NCI-H128 (cell line): ENCODE measurements at regions not wholly inside any gene's neighbourhood (a gene's known extent, or its start where the extent isn't known, plus 50 kb on each side); places are given as distances from the start of the nearest gene placed in this dataset.
"Not testable (repeated sequence)": the region's sequence is repeated elsewhere in the genome, so short reads cannot be mapped to it uniquely, and the experiment has no call there.

Source experiments
- DNase-seq: peaks from one replicate; lab custom pipeline; 2025; ENCODE audit not compliant: unreplicated experiment; lab: John Stamatoyannopoulos, UW

GRCh38 chr16:51553314-51553713 is 402.2 kb upstream of the SALL1 start:
- DNase-seq: no peak

- no peak for DNase-seq
These were observed 399.8 kb upstream of the SALL1 start for GRCh38 chr16:51550800-51551347.

GRCh38 chr16:51549836-51550235 is 398.8 kb upstream of the SALL1 start:
- DNase-seq: no peak

GRCh38 chr16:51545951-51546350 is 394.9 kb upstream of the SALL1 start:
- DNase-seq: no peak

- DNase-seq: no peak
These were observed 393.9 kb upstream of the SALL1 start for GRCh38 chr16:51544851-51545467.

GRCh38 chr16:51543971-51544370 is 392.9 kb upstream of the SALL1 start:
- DNase-seq: no peak

DNA sequence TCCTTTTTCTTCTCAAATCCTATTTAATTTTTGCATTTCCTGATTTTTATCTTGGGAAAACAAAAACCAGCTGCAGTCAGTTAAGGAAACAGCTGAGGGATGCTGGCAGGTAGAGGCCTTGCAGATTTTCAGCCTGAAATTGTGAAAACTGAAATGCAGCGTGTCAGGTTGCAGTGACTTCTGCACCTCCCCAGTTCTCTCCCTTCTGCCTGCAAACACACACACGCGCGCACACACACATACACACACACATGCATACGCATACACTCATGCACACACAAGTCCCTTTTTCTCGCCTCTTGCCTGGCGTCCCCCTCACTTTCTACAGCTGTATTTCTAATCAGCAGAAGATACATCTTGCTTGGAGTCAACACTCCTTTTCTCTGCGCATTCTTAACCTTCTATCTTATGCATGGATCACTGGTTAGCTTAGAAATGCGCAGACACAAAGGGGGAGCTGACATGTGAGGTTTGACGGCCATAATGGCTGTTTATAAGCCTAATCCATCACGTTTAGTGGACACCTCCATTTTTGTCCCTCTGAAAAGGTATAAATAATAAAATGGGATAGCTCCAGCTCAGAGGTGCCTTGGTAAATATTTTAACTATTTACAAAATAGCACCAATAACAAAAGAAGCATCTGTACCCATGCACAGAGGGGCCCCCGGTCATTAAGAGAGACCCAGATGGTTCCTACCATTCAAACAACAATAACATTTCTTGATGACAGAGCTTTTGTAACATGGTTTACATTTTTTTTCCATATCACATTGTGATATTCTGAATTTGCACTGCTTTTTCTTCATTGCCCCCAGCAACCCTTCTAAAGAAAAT is 392.1 kb upstream of the SALL1 start:
- no peak for DNase-seq

GRCh38 chr16:51540259-51540658 is 389.2 kb upstream of the SALL1 start:
- no peak for DNase-seq

- DNase-seq: no peak
These were observed 387.8 kb upstream of the SALL1 start for GRCh38 chr16:51538707-51539498.

DNA sequence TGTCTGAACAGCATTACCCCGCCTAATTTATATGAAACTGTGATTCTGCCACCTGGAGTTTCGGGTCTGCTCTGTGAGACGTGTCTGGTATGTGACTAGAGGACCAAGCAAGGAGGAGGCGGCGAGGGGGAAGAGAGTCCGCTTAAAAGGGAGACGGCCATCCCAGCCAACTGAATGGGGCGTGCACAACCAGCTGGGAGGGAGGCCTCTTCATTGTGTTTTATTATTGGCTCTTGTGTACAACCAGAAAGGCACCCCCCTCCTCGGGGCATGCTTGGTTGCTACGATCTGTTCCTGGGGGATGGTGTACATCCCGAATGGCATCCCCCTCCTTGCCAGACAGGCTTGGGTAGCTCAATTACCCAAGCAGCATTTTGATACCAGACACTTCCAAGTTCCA is 384.5 kb upstream of the SALL1 start:
- no peak for DNase-seq

DNA sequence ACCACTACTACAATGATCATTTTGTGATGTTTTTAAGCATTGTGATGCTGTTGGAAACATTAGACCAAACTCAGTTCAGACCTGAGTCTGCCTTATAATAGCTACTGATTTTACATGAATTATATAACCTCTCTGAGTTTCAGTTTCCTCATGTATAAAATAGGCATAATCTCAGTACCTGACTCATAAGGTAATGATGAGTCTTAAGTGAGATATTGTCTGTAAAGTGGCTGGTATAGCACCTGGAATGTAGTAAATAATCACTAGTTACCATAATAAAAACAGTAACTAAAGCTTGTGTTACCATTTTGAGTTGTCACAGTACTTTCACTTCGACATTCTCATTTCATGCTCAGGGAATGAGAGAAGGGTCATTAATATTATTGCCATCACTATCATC is 381.5 kb upstream of the SALL1 start:
- no peak for DNase-seq

DNA sequence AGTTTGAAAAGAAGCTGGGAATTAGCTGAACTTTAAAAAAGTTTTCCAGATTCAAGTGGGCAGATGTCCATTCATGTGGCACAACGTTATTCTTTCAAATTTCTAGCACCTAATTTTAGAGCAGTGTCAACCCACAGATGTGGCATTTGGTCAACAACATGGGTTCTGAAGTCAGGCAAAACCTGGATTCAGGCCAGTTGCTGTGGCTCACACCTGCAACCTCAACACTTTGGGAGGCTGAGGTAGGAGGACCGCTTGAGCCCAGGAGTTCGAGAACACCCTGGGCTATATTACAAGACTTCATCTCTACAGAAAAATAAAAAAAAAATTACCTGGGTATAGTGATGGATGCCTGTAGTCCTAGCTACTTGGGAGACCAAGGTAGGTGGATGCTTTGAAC is 380.2 kb upstream of the SALL1 start:
- DNase-seq: no peak

DNA sequence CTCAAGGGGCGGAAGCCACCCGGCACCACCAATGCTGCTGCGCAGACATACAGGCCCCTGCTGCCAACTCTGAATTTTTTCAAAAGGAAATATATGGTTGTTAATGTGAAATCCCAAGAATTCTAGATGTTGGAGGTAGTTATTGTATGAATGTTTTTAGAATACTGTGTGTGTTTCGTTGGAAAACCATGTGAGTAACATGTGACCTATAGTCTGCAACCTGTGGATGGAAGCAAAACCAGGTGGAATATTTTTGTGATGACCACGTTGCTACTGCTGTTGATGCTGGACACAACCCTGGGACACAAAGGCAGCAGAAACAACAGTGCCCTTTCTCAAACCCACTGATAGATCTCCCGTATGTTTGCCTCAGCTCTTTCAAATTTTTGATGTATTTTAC is 376.3 kb upstream of the SALL1 start:
- no peak for DNase-seq

GRCh38 chr16:51526621-51527020 is 375.6 kb upstream of the SALL1 start:
- no peak for DNase-seq

- DNase-seq: no peak
These were observed 373.7 kb upstream of the SALL1 start for GRCh38 chr16:51524555-51525373.

DNA sequence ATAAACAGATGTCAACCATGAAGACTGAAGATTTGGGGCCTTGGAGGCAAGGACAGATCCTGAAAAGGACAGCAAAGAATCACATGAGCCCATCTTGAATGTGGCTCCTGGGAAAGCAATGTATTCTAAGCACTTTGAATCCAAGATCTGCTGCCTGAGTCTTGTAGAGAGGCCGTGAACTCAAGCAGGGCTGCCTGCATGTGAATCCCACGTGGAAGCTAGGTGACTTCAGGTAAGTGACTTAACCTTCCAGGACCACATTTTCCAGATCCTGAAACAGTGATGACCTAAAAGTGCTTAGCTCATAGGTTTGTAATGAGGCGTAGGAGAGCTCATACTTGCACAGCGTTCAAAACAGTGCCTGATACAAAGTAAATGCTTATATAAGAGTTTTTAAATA is 373.0 kb upstream of the SALL1 start:
- no peak for DNase-seq

DNA sequence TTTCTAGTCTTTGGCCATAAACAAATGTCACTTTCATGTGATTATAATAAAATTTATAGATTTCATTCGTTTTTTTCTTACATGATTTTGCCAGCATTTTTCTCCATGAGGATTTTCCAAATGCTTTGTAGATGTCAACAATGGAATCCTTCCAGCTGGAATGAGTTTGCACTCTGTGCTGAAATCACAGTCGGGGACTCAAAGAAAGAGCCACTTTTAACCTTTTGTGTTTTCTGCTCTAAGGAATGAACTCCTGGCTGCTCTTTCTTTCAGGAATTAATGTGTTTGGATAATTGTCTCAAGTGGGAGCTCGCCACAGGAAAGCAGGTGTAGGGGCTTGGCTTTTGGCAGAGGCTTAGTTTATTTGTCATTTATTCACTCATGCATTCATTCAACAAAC is 372.3 kb upstream of the SALL1 start:
- DNase-seq: peak; percentile 4

DNA sequence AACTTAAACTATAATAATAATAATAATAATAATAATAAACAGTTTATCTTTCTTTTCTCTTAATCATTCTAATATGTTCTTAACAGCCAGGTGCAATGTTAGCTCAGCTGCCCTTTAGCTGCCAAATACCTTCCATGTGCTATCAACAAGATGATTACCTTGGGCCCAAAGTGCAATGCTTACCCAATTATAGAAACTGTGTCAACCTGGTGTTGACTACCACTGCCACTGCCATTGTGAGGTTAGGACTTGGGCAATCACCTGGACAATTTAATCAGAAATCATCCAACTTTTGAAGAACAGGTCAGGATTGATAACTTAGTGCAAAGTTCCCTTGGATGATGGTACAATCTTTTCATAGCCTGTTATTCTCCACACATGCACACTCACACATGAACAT is 371.8 kb upstream of the SALL1 start:
- DNase-seq: no peak

DNA sequence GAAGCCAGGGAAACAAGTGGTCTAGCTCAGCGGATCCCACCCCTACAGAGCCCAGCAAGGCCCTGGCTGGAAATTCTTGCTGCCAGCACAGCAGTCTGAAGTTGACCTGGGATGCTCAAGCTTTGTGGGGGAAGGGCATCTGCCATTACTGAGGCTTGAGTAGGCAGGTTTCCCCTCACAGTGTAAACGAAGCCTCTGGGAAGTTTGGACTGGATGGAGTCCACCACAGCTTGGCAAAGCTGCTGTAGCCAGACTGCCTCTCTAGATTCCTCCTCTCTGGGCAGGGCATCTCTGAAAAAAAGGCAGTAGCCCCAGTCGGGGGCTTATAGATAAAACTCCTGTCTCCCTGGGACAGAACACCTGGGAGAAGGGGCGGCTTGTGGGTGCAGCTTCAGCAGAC is 365.9 kb upstream of the SALL1 start:
- DNase-seq: not testable (repeated sequence)

DNA sequence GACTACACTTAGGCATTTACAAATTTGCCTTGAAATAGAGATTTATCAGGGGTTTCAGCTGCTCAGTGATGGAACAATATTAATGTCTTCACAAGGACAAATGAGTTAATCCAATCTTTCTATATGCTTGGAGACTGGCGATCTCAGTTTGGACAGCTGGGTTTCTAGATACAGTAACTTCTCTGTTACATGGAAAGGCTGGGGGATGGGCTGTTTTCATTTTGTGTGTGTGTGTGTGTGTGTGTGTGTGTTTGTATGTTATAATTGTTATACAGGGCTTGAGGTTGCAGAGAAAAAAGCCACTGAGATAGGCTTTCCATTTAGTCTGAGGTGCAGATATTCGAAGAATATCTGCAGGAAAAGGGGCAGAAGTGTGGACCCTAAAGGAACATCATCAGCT is 359.3 kb upstream of the SALL1 start:
- no peak for DNase-seq

- no peak for DNase-seq
These were observed 358.3 kb upstream of the SALL1 start for GRCh38 chr16:51509336-51509735.
